ENCODE measurements at regions not wholly inside any gene's neighbourhood (a gene's known extent, or its start where the extent isn't known, plus 50 kb on each side); places are given as distances from the start of the nearest gene placed in this dataset.

DNA sequence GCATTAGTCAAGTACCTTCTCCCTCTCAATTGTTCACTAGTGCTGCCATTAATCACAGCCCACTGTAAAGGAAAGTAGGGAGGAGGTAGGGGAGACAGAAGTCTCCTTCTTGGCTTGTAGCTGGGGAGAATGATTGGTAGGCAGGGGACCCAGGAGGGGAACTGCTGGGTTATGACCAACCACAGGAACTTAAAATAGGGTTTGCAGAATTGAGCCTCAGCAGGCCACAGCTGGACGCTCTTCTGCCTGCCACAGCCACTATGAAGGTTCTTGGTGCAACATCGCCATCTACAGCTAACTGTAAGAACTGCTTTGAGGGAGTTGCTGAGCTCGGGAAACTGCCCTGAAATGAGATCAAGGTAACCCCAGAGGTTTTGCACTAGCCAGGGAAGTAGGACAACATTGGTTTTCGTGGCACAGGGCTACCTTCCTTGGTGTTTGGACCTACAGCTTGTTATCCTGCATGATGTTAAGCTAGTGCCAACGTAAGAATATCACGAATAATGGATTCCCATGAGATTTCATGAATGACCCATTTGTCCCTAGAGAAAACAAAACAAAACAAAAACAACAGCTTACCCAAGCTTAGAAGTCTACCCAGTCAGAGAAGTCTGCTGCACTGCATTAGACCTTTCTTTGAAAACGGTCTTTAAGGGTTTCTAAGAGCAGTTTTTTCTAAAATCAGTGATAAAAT, 787.1 kb upstream of the API5 start:
- TF ChIP-seq, protein P1, sequence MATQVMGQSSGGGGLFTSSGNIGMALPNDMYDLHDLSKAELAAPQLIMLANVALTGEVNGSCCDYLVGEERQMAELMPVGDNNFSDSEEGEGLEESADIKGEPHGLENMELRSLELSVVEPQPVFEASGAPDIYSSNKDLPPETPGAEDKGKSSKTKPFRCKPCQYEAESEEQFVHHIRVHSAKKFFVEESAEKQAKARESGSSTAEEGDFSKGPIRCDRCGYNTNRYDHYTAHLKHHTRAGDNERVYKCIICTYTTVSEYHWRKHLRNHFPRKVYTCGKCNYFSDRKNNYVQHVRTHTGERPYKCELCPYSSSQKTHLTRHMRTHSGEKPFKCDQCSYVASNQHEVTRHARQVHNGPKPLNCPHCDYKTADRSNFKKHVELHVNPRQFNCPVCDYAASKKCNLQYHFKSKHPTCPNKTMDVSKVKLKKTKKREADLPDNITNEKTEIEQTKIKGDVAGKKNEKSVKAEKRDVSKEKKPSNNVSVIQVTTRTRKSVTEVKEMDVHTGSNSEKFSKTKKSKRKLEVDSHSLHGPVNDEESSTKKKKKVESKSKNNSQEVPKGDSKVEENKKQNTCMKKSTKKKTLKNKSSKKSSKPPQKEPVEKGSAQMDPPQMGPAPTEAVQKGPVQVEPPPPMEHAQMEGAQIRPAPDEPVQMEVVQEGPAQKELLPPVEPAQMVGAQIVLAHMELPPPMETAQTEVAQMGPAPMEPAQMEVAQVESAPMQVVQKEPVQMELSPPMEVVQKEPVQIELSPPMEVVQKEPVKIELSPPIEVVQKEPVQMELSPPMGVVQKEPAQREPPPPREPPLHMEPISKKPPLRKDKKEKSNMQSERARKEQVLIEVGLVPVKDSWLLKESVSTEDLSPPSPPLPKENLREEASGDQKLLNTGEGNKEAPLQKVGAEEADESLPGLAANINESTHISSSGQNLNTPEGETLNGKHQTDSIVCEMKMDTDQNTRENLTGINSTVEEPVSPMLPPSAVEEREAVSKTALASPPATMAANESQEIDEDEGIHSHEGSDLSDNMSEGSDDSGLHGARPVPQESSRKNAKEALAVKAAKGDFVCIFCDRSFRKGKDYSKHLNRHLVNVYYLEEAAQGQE (IDR thresholded peaks at IDR 0.05; ENCODE audit: borderline replicate concordance), result no peak
- TF ChIP-seq RAD21 (conservative IDR thresholded peaks at IDR 0.05) (peak; percentile 96), SMC3 (conservative IDR thresholded peaks at IDR 0.05; ENCODE audit: poor library complexity) (peak; percentile 88), POLR2AphosphoS5 (IDR thresholded peaks at IDR 0.05) (no peak), EZH2 (IDR thresholded peaks at IDR 0.05; ENCODE audit: borderline replicate concordance, insufficient read depth, low read length, poor library complexity, severe bottlenecking) (no peak), MXI1 (conservative IDR thresholded peaks at IDR 0.05; ENCODE audit: poor library complexity, severe bottlenecking) (peak; percentile 26), EP300 (conservative IDR thresholded peaks at IDR 0.05; ENCODE audit: poor library complexity, severe bottlenecking) (peak; percentile 17), TAF1 (IDR thresholded peaks at IDR 0.05; ENCODE audit: low read depth) (no peak)
- TF ChIP-seq, protein P2, sequence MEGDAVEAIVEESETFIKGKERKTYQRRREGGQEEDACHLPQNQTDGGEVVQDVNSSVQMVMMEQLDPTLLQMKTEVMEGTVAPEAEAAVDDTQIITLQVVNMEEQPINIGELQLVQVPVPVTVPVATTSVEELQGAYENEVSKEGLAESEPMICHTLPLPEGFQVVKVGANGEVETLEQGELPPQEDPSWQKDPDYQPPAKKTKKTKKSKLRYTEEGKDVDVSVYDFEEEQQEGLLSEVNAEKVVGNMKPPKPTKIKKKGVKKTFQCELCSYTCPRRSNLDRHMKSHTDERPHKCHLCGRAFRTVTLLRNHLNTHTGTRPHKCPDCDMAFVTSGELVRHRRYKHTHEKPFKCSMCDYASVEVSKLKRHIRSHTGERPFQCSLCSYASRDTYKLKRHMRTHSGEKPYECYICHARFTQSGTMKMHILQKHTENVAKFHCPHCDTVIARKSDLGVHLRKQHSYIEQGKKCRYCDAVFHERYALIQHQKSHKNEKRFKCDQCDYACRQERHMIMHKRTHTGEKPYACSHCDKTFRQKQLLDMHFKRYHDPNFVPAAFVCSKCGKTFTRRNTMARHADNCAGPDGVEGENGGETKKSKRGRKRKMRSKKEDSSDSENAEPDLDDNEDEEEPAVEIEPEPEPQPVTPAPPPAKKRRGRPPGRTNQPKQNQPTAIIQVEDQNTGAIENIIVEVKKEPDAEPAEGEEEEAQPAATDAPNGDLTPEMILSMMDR (IDR thresholded peaks at IDR 0.05; ENCODE audit: poor library complexity, severe bottlenecking), result peak; percentile 90
- Histone ChIP-seq H3K79me2 (replicated peaks; ENCODE audit: insufficient read depth, low read length) (no peaks in the 10 kb centered on the region), H3K27me3 (ENCODE audit: insufficient read depth, low read depth, low read length) (no peaks in the 10 kb centered on the region), H4K20me1 (ENCODE audit: insufficient read depth) (no peaks in the 10 kb centered on the region), H3K4me3 (ENCODE audit: low read length) (no peak overlapping the region), H3K9me2 (ENCODE audit: insufficient read depth, low read length) (no peaks in the 10 kb centered on the region), H2AFZ (ENCODE audit: low read depth, low read length) (no peak overlapping the region), H3F3A (ENCODE audit: insufficient read depth, low read length, poor library complexity, severe bottlenecking) (no peaks in the 10 kb centered on the region), H3K4me2 (ENCODE audit: low read length) (no peak overlapping the region), H3K36me3 (ENCODE audit: insufficient read depth, low read length) (no peaks in the 10 kb centered on the region), H3K9ac (ENCODE audit: low read length) (peak overlapping the region; percentile 13), H3K27ac (ENCODE audit: low read length) (peak overlapping the region; percentile 8), H3K9me3 (ENCODE audit: low read length) (no peaks in the 10 kb centered on the region)

DNA sequence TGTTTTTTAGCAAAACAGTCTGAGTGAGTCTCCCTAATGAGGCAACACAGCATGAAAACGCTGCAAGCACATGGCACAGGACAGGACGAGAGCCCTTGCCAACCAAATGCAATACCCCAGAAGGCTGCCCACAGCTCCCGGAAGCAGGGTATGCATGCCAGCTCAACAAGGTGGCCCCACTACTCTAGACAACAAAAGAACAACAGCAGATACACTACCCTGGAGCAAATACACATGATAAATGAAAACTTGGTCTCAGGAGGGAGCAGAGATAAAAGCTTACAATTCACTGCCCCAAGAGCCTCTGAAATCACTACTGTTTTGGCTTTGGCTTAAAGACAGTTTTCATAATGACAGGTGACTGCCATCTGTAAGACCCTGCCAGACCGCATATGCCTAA, 785.4 kb upstream of the API5 start:
- Histone ChIP-seq H4K20me1 (ENCODE audit: insufficient read depth) (no peaks in the 10 kb centered on the region), H3K4me2 (ENCODE audit: low read length) (peak overlapping the region; percentile 41), H2AFZ (ENCODE audit: low read depth, low read length) (no peak overlapping the region), H3K79me2 (replicated peaks; ENCODE audit: insufficient read depth, low read length) (no peaks in the 10 kb centered on the region), H3F3A (ENCODE audit: insufficient read depth, low read length, poor library complexity, severe bottlenecking) (no peaks in the 10 kb centered on the region), H3K4me3 (ENCODE audit: low read length) (peak overlapping the region; percentile 34), H3K9ac (ENCODE audit: low read length) (peak overlapping the region; percentile 25), H3K36me3 (ENCODE audit: insufficient read depth, low read length) (no peaks in the 10 kb centered on the region), H3K9me2 (ENCODE audit: insufficient read depth, low read length) (no peaks in the 10 kb centered on the region), H3K27me3 (ENCODE audit: insufficient read depth, low read depth, low read length) (no peaks in the 10 kb centered on the region), H3K27ac (ENCODE audit: low read length) (peak overlapping the region; percentile 61), H3K9me3 (ENCODE audit: low read length) (no peaks in the 10 kb centered on the region)
- TF ChIP-seq POLR2AphosphoS5 (IDR thresholded peaks at IDR 0.05), result no peak
- no peak for TF ChIP-seq TAF1 (IDR thresholded peaks at IDR 0.05; ENCODE audit: low read depth)
- TF ChIP-seq EP300 (conservative IDR thresholded peaks at IDR 0.05; ENCODE audit: poor library complexity, severe bottlenecking), result no peak
- TF ChIP-seq, protein P1 (IDR thresholded peaks at IDR 0.05; ENCODE audit: borderline replicate concordance), result no peak
- TF ChIP-seq MXI1 (conservative IDR thresholded peaks at IDR 0.05; ENCODE audit: poor library complexity, severe bottlenecking), result no peak
- no peak for TF ChIP-seq RAD21 (conservative IDR thresholded peaks at IDR 0.05)
- no peak for TF ChIP-seq SMC3 (conservative IDR thresholded peaks at IDR 0.05; ENCODE audit: poor library complexity)
- TF ChIP-seq, protein P2 (IDR thresholded peaks at IDR 0.05; ENCODE audit: poor library complexity, severe bottlenecking), result no peak
- no peak for TF ChIP-seq EZH2 (IDR thresholded peaks at IDR 0.05; ENCODE audit: borderline replicate concordance, insufficient read depth, low read length, poor library complexity, severe bottlenecking)
